ENCODE measurements at regions not wholly inside any gene's neighbourhood (a gene's known extent, or its start where the extent isn't known, plus 50 kb on each side); places are given as distances from the start of the nearest gene placed in this dataset.

- no peak for TF ChIP-seq KDM4A (IDR thresholded peaks at IDR 0.05; ENCODE audit: low read depth, low read length, severe bottlenecking)
Measured at GRCh38 chr9:90201766-90202165, 440.9 kb downstream of the DIRAS2 start (continued).

Data from H1 (cell line).